Caki2 (cell line): ENCODE measurements at regions not wholly inside any gene's neighbourhood (a gene's known extent, or its start where the extent isn't known, plus 50 kb on each side); places are given as distances from the start of the nearest gene placed in this dataset.
"Not testable (repeated sequence)": the region's sequence is repeated elsewhere in the genome, so short reads cannot be mapped to it uniquely, and the experiment has no call there.

Experiments used
- DNase-seq: peaks from one replicate; pipeline ENCODE4 v3.0.0-alpha.2; 2015; ENCODE audit warnings: low read depth
- in situ Hi-C: cut with HindIII; loops from 2 replicates; pipeline ENCODE4 v1.10.0; 2016; ENCODE audit warnings: low sequenced_read_pairs, low pct_unique_long_range_greater_than_20kb, mixed read lengths

DNA sequence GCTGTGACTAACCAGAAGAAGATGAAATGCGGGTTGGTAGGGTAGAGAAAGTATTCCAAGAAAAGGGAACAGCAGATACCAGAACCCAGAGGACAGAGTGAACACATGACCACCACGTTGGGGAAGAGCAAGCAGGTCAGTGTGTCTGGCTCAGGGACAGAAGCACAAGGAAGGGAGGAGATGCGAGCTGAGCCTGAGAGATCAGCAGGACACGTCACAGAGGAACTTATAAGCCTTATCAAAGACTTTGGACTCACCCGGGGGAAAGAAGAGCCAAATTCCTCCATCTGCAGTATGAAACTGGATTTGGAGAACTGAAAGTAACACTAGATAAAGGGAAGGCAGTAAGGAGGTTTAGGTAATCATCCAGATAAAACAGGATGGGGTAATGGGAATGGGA lies 232.1 kb upstream of the NPVF start:
- in situ Hi-C loops, result no loop called here
- DNase-seq, result no peak

DNA sequence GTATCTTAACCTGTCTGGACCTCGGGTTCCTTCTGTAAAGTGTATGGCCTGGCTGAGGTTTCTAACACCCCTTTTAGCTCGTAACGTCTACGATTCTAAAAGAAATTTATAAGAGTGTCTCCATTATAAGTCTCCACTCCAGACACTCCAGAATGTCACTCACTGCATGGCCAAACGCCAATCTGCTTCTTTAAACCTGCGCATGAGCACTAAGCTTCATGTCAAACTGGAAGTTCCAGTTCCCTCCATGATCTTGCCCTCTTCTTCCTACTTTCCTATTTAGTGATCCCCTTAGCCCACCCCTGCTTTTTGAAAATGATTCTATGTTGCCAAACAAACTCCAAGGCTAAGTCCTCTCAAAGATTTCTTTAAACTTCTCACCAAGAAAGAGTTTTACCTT lies 241.4 kb upstream of the NPVF start:
- no peak for DNase-seq
- in situ Hi-C loops, result no loop called here

DNA sequence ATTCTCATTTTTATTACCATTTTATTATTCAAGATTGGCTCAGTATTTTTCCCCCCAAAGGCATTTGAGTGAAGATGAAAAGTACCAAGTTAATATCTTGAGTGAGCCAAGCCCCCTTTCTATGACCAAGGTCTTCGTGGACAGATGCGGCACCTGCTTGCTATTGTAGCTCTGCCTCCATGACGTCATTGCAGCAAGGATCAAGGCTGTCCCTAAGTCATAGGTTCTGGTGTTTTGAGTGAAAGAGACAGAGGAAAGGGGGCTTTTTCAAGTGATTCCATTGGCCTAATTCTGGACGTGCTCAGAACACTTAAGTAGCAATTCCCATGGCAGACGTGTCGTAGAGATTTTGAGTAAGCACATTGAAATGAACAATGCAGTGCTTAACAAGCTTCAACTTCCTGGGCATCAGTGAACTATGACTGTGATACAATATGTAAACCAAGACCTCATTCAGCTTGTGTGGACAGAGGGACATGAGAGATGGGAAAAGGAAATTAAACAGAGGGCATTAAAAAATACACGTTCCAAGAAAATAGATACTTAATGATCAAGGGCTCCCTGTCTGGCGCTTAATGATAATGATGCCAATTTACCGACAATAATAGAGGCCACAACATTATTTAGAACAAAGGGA lies 248.7 kb upstream of the NPVF start:
- in situ Hi-C loops, result no loop called here
- DNase-seq, result no peak

DNA sequence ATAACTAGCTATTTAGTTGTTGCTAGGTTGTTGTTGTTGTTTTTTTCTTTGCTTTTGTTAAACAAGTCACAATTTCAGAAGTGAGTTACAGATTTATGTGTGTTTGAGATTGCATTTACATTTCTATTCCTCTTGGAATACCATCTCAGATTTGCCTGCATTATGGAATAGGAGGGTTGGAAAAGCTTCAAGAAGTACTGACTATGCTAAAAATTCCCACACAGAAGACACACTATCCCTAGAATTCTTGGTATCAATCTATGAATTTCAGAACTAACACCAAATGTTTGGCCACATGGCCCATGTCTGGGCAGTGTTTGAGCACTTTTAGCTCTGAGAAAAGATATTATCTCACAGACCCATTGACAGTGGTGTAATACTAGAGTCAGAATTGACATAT lies 249.9 kb upstream of the NPVF start:
- in situ Hi-C loops, result not testable (repeated sequence)

DNA sequence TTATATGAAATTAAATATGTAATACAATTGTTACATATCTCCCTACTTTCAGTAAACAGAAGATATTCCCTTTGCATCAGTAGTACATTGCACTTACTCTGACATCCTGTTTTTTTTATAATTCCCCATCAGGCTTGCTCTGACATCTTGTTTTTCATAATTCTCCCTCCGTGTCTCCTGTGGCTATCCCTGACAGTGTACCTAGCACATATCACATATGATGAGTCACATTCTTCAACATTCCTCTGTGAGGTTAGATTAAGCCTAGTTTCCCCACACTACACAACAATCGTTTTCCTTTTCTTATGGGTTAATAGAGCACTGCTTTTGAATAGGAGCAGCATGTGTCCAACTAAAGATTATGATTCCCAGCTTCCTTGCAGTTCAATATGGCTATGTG lies 250.6 kb upstream of the NPVF start:
- DNase-seq, result no peak
- in situ Hi-C loops, result no loop called here

More for the DNA sequence above, 249.9 kb upstream of the NPVF start:
- not testable (repeated sequence) for DNase-seq

DNA sequence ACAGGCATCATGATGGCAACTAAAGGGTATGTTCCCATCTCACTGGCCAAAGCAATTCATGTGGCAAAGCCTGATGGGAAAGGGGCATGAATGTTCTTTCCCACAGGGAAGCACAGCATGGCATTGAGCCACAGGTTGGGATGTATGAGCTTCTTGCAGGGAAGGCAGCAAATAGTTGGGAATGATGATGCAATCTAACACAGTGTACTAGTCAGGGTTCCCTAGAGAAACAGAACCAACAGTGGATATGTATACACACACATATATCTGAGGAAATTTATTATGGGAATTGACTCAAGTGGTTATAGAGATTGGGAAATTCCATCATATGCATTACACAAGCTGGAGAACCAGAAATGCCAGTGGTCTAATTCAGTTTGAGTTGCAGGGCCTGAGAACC lies 253.6 kb upstream of the NPVF start:
- in situ Hi-C loops, result no loop called here
- no peak for DNase-seq

DNA sequence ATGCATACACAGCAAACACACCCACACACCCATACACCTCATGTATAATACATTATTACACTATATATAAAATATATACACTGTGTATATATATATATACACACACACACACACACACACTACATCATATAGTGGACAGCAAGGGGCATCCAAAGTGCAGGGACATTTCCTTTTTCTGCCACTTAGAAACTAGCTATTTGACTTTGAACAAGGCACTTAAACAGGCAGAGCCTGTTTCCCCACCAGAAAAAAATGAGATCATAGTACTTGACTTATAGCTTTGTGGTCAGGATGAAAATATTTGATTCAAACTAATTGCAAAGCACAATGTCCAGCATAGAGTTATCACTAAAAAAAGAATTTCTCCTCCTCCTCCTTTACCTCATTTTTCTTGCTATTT lies 254.3 kb upstream of the NPVF start:
- in situ Hi-C loops, result no loop called here

DNA sequence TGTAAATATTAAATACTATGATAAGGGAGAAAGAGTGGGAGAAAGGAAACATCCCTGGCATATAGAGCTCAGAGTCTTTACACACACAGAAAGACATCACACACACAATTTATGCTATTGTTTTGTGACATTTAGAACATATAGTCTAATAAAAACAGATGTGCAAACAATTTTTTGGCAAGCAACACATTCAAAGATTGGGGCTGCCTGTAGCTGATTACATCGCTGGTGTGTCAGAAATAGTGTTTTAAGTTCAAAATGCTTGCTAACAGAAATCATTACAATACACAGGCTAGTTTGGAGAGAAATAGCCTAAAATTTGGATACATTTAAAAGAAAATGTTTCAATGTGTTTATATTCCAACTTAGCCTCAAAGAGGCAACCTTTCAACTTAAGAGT lies 256.7 kb upstream of the NPVF start:
- DNase-seq, result no peak
- in situ Hi-C loops, result no loop called here

More for the DNA sequence above, 254.3 kb upstream of the NPVF start:
- no peak for DNase-seq

DNA sequence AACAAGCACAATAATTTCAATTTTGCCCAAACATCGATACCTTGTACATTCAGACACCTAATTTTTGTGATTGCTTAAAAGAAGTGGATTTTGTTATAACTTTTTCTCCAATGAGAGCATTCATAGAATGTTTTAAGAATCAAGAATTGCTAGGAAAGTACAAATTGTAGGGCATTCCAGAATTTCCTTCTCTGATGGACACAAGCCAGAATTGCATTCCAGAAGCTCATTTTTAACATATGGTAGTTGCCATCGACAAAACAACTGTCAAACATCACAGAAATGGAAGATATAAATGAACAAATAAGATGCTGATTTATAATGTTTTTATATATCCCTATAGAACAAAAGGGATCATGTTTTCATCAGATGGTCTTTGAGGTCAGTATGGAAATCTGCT lies 258.4 kb upstream of the NPVF start:
- in situ Hi-C loops, result no loop called here

DNA sequence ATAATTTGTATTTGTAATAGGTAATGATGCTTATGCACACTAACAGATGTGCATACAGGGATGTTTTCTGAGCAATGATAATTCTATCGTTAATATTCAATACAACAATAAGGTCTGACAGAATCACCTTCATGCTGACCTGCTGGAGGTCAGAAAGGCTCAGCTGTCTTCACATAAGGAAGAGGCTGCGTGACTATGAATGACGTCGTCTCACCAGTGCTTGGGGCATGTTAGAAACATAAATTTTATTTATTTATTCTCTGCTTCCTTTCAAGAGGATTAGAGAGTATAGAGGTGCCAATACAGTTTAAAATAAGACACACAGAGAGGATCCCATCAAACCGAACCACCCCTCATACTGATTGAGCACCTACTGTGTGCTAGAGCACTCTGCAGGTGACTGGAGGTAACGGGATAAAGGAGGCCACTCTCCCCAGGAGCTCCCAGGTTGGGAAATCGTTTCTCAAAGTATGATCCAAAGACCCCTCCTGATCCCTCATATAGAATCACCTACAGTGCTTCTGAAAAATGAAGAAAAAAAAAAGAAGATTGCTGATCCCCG lies 265.6 kb upstream of the NPVF start:
- DNase-seq, result no peak
- in situ Hi-C loops, result no loop called here

More for the DNA sequence above, 258.4 kb upstream of the NPVF start:
- no peak for DNase-seq

DNA sequence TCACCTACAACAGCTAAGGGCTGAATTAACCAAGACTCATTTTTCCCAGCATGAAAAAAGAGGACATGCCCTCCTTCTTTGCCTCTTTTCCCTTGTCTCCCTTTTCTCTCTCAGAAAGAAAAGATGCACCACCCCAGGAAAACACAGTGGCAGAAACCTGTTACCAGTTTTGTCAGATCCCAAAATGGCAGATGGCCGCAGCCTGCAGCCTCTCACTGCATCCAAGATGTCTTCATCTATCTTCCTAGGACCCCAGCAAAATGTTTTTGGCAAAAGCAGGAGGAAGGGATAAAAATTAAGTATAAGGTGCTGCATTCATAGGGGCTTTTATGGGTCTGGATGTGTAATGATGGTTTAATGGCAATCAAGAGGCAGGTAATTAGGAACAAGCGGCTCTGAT lies 266.6 kb upstream of the NPVF start:
- DNase-seq, result no peak
- in situ Hi-C loops, result no loop called here

DNA sequence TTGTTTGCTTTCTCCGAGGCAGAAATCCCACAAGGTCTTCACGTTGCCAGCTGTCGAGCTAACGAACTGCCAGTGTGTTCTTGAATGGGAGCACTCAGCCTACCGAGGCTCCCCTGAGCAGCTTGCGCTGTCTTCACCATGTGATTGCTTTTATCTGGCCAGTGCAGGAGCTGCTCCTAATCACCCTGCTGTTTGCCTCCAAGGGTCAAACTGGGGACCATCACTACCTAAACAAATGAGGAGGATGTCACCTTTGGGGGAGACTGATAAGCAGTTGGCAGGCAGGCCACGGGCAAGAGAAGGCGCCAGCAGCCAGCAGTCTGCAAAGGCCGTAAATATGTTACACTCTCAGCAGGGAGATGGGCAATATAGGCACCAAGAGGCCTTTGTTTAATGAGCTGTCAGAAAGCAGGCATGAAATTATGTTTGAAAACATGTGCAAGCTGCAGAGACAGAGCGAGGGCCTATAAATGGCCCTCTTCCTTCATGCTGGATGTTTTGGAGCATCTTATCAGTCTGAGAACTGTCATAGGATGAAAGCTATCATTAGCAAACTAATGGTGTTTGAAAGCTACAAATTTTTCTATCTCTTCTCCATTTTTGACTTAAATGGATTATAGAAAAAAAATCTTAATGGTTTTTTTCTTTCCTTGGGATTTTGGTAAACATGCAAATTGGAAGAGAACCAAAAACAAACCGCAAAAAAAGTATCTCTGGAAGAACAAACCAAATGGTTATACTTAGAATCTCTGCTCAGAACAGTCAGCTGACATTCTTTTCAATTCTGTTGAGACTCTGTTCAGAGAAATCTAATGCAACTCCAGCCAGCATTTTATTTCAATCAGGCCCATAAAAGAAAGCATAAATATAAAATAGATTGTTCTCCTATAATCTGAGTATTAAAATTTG lies 267.3 kb upstream of the NPVF start:
- DNase-seq, result no peak
- in situ Hi-C loops, result no loop called here

DNA sequence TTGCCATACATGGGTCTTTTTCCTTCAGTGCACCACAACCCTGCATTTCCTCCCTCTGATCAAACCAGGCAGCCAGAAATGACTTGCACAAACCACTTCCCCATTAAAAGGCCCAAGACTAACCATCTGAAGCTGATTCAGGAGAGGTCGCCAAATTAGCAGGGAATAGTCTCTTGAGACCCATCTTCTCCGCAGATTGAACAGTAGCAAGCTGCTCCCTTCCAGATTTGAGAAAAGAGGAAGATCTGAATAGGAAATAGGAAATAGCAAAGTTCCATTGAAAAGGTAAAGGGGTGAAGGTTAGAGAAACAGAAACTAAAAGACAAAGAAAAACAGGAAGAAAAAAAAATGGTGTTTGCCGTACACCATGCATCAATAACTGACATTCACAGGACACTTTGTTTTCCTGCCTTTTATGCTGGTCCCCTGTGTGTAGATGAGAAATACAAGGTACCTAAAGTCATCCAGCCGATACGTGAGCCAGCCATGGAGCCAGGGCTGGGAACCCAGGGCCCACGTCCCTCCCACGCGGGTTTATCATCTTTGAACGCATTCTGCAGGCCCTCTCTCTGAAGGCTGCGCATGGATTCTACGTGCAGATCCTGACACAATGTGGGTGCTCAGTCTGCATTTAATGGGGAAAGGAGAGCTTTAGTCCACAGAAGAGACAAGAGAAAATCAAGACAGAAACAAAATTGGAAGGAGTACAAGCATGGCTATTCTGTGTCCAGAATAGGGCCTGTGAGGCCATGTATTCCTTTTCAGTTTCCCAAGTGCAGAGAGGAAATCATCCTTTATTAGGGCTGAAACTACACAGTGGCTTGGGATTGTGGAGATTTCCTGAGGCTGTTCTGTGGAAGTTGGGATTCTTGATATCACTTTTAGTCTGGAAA lies 268.4 kb upstream of the NPVF start:
- DNase-seq, result no peak
- in situ Hi-C loops, result no loop called here

DNA sequence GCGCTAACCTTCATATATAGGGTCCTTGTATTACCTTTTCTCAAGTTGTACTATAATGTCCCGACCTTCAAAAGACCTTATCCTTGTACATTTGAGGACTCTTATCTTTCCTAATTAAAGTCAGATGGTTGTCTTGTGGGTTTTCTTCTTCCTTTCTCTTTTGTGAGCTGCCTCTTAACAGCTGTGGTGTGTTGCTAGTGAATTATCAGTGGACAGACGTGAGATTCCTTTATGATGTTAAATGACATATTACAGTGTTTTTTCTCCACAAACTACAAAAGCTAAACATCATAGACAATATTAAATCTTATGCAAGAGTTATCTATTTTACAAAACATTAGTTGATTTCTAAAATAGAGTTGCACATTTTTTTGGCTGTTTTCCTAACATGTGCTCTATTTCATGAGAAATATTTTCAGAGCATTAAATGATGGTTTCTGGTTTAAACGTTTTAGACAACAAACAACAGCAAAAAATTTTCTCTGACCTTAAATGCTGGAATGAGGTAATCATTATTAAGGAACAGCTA lies 272.2 kb upstream of the NPVF start:
- DNase-seq, result no peak
- in situ Hi-C loops, result no loop called here

DNA sequence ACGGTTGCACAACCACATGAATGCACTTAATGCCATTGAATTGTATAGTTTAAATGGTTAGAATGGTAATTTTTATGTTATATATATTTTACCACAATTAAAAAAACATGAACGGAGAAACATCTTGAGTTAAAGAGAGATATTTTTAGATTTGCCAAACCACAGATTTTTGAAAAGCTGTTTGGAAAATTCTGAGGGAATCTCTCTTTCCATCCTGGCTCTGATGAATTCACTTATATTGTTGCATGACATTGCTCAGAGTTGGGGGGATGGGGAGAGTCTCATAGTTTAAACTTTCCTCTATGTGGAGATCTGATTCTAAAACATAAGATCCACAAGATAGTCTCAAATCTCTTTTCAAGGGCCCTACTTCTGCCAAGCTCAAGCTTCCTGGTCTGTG lies 275.0 kb upstream of the NPVF start:
- in situ Hi-C loops, result no loop called here
- no peak for DNase-seq

DNA sequence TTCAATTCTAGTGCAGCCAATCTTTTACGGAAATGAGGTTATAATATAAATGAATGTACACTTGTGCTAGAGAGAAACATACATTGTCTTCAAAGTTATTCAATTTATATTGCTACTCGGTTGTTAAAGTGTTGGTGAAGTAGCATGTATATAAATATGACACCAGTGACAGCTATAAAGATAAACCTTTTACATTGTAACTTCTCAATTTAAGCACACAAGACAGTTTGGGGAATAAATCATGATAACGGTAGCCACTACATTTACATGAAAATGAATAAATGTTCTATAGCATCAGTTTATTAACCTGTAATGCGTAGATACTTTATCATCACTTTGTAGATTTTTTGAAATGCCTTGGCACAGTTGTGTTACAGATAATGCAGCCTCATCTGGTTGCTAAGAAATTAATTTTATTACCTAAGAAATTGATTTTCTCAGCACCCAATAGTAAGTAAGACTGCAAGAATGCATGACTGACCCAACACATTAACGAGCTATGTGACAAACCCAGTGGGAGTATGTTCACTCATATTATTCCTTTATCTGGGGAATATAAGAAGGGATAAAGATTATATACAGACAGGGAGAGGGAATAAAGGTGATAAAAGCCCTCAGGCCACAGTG lies 283.9 kb upstream of the NPVF start:
- no peak for DNase-seq
- in situ Hi-C loops, result no loop called here

DNA sequence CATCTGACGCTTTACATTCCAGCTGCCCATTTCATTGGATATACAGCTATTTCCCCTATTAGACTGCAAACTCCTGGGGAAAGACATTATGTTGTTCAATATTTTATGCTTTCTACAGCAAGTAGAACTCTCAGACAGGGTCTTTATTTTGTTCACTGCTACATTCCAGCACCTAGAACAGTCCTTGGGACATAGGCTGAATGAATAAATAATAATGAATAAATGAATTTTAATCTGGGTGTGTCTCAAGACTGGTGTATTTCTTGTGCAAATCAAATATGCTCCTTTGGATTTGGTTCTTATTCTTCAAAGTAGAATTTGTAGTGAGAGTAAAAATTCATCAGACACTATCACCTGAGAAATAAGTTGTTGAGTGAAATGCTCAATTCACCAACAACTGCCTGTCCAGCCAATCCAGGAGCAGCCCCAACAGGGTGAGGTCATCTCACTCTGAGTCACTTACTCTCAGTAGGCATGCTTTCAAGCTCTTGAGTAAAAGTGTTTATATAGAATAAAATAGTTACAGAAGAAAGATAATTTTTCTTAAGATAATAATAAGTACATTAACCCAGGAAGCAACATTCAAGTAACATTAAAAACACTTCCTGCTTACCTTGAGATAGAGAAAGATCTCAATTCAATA lies 287.5 kb upstream of the NPVF start:
- in situ Hi-C loops, result no loop called here
- DNase-seq, result no peak

DNA sequence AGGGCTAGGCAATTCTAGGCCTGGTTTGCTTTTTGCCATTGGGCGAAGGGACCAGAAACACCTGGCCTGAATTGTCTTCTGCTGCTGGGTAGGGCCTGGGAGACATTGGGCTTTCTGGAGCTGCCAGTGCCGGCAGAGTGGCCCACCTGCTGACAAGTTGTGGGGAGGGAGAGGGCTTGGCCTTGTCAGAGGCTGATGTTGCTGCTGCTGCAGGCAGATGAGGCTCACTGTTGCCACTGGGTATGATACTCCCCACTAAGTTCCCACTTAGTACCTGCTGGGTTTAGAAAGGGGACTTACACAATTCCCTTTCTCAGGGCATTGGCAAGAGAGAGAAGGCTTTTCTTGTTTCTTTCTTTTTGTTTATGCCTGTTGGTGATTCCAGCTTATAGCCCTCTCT lies 289.6 kb upstream of the NPVF start:
- in situ Hi-C loops, result no loop called here
- DNase-seq, result no peak
